OCI-LY1 (cell line): ENCODE measurements at regions not wholly inside any gene's neighbourhood (a gene's known extent, or its start where the extent isn't known, plus 50 kb on each side); places are given as distances from the start of the nearest gene placed in this dataset.

Experiments used
- EZH2 ChIP-seq: fragments of 200-600 bp; sonication (generic), shearing (Covaris generic); IDR thresholded peaks from 2 replicates; pipeline ENCODE4 v1.8.0; 2017; ENCODE audit warnings: borderline replicate concordance, mixed run types, mild to moderate bottlenecking, antibody characterized with exemption, low read length, moderate library complexity, mixed read lengths
- TF ChIP-seq, protein P1 (sequence below): fragments of 200-600 bp; sonication (generic), shearing (Covaris generic); IDR thresholded peaks from 2 replicates; pipeline ENCODE4 v1.5.1; 2017; ENCODE audit warnings: mild to moderate bottlenecking, antibody characterized with exemption, low read length, moderate library complexity, mixed read lengths

DNA sequence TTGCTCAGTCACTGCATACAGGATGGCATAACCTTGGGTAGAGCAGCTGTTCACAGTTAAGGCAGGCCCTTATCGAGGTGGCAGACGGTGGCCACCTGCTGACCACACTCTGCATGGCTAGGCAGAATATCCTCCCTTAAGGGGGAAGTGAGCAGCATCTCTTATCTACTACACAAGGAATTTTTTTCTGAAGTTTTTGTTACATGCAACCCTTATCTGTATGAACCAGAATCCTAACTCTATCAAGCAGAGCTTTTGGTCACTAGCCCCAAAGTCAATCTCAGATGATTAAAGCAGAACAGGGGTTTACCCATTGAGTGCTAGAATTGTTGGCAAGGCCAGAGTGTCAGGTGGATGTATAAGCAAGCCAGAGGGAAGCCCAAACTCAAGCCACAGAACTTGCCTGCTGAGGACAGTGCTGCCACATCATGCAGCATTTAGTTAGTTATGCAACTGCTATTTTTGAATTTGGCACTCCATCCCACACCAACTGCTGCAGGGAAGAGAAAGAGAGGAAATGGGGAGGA lies 192.8 kb downstream of the TBX5 start:
- no peak for TF ChIP-seq EZH2
- TF ChIP-seq, protein P1, sequence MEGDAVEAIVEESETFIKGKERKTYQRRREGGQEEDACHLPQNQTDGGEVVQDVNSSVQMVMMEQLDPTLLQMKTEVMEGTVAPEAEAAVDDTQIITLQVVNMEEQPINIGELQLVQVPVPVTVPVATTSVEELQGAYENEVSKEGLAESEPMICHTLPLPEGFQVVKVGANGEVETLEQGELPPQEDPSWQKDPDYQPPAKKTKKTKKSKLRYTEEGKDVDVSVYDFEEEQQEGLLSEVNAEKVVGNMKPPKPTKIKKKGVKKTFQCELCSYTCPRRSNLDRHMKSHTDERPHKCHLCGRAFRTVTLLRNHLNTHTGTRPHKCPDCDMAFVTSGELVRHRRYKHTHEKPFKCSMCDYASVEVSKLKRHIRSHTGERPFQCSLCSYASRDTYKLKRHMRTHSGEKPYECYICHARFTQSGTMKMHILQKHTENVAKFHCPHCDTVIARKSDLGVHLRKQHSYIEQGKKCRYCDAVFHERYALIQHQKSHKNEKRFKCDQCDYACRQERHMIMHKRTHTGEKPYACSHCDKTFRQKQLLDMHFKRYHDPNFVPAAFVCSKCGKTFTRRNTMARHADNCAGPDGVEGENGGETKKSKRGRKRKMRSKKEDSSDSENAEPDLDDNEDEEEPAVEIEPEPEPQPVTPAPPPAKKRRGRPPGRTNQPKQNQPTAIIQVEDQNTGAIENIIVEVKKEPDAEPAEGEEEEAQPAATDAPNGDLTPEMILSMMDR = no peak
